HCT116 (cell line): ENCODE measurements at regions not wholly inside any gene's neighbourhood (a gene's known extent, or its start where the extent isn't known, plus 50 kb on each side); places are given as distances from the start of the nearest gene placed in this dataset.

Experiments used
- ATAC-seq: fragments of 200-7000 bp; cut with Tn5 transposase; 2 replicates; pipeline ENCODE4 v1.9.1; 2020; ENCODE audit warnings: mild to moderate bottlenecking, moderate library complexity
- BruUV-seq: library from RNA; stranded (reverse); fragments of 400-500 nt; replicated peaks from 2 replicates; lab custom pipeline; 2021; lab: Mats Ljungman, UMichigan
- CTCF ChIA-PET: fragments of 300-600 bp; sonication (Branson Sonifier 250); formaldehyde crosslinking; loops from one replicate; lab custom pipeline; 2021; ENCODE audit warnings: antibody characterized with exemption; lab: Charles Lee
- POLR2A ChIA-PET: fragments of 300-600, 350-600 bp; sonication (Branson Sonifier 250); formaldehyde crosslinking; loops from one replicate; lab custom pipeline; 2021; ENCODE audit warnings: antibody characterized with exemption; lab: Charles Lee
- RAD21 ChIA-PET, 2 experiments: fragments of 300-600 bp; sonication (Branson Sonifier 250); formaldehyde crosslinking; loops; one replicate each; lab custom pipeline; 2023; ENCODE audit warnings: low total read pairs in 2 of 2; ENCODE audit not compliant: uncharacterized antibody in 2 of 2, unreplicated experiment in 2 of 2, low non-redundant PET in 1 of 2; lab: Charles Lee
- DNase-seq: peaks from one replicate; pipeline ENCODE4 v3.0.0-alpha.2; 2010; ENCODE audit warnings: low read depth, low spot score
- H2AFZ ChIP-seq: fragments of 200-600 bp; shearing (Covaris generic), sonication (generic); 2 replicates; pipeline ENCODE4 v1.6.1; 2017; ENCODE audit warnings: low read depth, mixed run types, mixed read lengths, antibody characterized with exemption, low read length; ENCODE audit not compliant: poor library complexity, severe bottlenecking
- H3K27ac ChIP-seq: 2 replicates; pipeline ENCODE4 v1.5.1; 2012; ENCODE audit warnings: low read depth, low read length
- H3K27me3 ChIP-seq: fragments of 200-600 bp; sonication (generic); 2 replicates; pipeline ENCODE4 v1.6.1; 2016; ENCODE audit warnings: mixed run types, low read length, mixed read lengths; ENCODE audit not compliant: insufficient read depth
- H3K36me3 ChIP-seq, 2 experiments: fragments of 200-500 bp in 1 of 2; fragments of 200-600 bp in 1 of 2; sonication (Bioruptor generic) in 1 of 2; sonication (generic) in 1 of 2; 2 replicates each; pipeline versions ENCODE4 v1.5.1 to v1.6.1; 2014 to 2016; ENCODE audit warnings: low read length in 2 of 2, inconsistent platforms in 1 of 2, mixed read lengths in 1 of 2, mixed run types in 1 of 2; ENCODE audit not compliant: insufficient read depth in 2 of 2, control insufficient read depth in 1 of 2
- H3K4me1 ChIP-seq, 2 experiments: fragments of 200-600 bp in 1 of 2; sonication (generic) in 1 of 2; 2 replicates each; pipeline versions ENCODE4 v1.5.1 to v1.6.1; 2012 to 2017; ENCODE audit warnings: low read length in 2 of 2, inconsistent platforms in 1 of 2, mild to moderate bottlenecking in 1 of 2, mixed read lengths in 1 of 2, mixed run types in 1 of 2, moderate library complexity in 1 of 2; ENCODE audit not compliant: insufficient read depth in 2 of 2, control insufficient read depth in 1 of 2
- H3K4me2 ChIP-seq: fragments of 200-600 bp; sonication (generic); 2 replicates; pipeline ENCODE4 v1.6.1; 2017; ENCODE audit warnings: mixed run types, low read length, mixed read lengths
- H3K4me3 ChIP-seq, 2 experiments: fragments of 200-600 bp in 1 of 2; sonication (generic) in 1 of 2; replicated peaks in 1 of 2; 2 replicates each; pipeline ENCODE4 v1.5.1; 2011 to 2016; ENCODE audit warnings: low read length in 2 of 2, control low read depth in 1 of 2, low read depth in 1 of 2, mild to moderate bottlenecking in 1 of 2, mixed read lengths in 1 of 2, mixed run types in 1 of 2
- H3K79me2 ChIP-seq: fragments of 200-600 bp; sonication (generic); 2 replicates; pipeline ENCODE4 v1.6.1; 2017; ENCODE audit warnings: mild to moderate bottlenecking, mixed run types, low read length, moderate library complexity, mixed read lengths; ENCODE audit not compliant: insufficient read depth
- H3K9ac ChIP-seq: fragments of 200-600 bp; sonication (generic); 2 replicates; pipeline ENCODE4 v1.6.1; 2016; ENCODE audit warnings: low read length, mixed read lengths
- H3K9me2 ChIP-seq: fragments of 200-600 bp; sonication (generic), shearing (Covaris generic); 2 replicates; pipeline ENCODE4 v1.6.1; 2017; ENCODE audit warnings: mixed run types, mild to moderate bottlenecking, moderate library complexity; ENCODE audit not compliant: insufficient read depth
- H3K9me3 ChIP-seq, 2 experiments: fragments of 200-500 bp in 1 of 2; fragments of 200-600 bp in 1 of 2; sonication (Bioruptor generic) in 1 of 2; sonication (generic) in 1 of 2; 2 replicates each; pipeline ENCODE4 v1.6.1; 2014 to 2017; ENCODE audit warnings: low read length in 2 of 2, mixed read lengths in 2 of 2, inconsistent platforms in 1 of 2, low read depth in 1 of 2, mild to moderate bottlenecking in 1 of 2, mixed run types in 1 of 2, moderate library complexity in 1 of 2; ENCODE audit not compliant: control insufficient read depth in 1 of 2, insufficient read depth in 1 of 2
- H4K20me1 ChIP-seq: fragments of 200-600 bp; sonication (generic), shearing (Covaris generic); 2 replicates; pipeline ENCODE4 v1.6.1; 2017; ENCODE audit warnings: mixed run types, mild to moderate bottlenecking, moderate library complexity; ENCODE audit not compliant: insufficient read depth
- CBX3 ChIP-seq: IDR thresholded peaks from 2 replicates; pipeline ENCODE4 v1.6.1; 2012; ENCODE audit warnings: low read depth
- EGR1 ChIP-seq: IDR thresholded peaks from 2 replicates; pipeline ENCODE4 v1.6.1; 2012; ENCODE audit warnings: low read depth
- EZH2 ChIP-seq: fragments of 200-600 bp; sonication (generic); IDR thresholded peaks from 2 replicates; pipeline ENCODE4 v1.6.1; 2017; ENCODE audit warnings: antibody characterized with exemption, mixed run types
- JUND ChIP-seq: IDR thresholded peaks from 2 replicates; pipeline ENCODE4 v1.6.1; 2012
- POLR2AphosphoS5 ChIP-seq: IDR thresholded peaks from 2 replicates; pipeline ENCODE4 v1.6.1; 2011; ENCODE audit warnings: mild to moderate bottlenecking, low read depth, low read length, moderate library complexity
- SP1 ChIP-seq: IDR thresholded peaks from 2 replicates; pipeline ENCODE4 v1.6.1; 2012; ENCODE audit warnings: low read depth
- ZNF274 ChIP-seq: fragments of 200-500 bp; sonication (Bioruptor generic); IDR thresholded peaks from 2 replicates; pipeline ENCODE4 v1.6.1; 2014; ENCODE audit warnings: mild to moderate bottlenecking, low read depth, low read length, inconsistent platforms
- intact Hi-C: fragments of 100-400 bp; cut with micrococcal nuclease; formaldehyde crosslinking; loops from 2 replicates; pipeline ENCODE4 v1.10.0; 2022
- TF ChIP-seq, protein P1 (sequence below), 3 experiments: fragments of 200-600 bp in 1 of 3; sonication (generic) in 1 of 3; IDR thresholded peaks in 2 of 3; conservative IDR thresholded peaks in 1 of 3; 2 replicates each; pipeline ENCODE4 v1.5.1; 2012 to 2017; ENCODE audit warnings: low read depth in 2 of 3, low read length in 2 of 3, antibody characterized with exemption in 1 of 3, borderline replicate concordance in 1 of 3, control low read depth in 1 of 3, mild to moderate bottlenecking in 1 of 3, mixed read lengths in 1 of 3, mixed run types in 1 of 3, moderate library complexity in 1 of 3; ENCODE audit not compliant: insufficient read depth in 1 of 3
- TF ChIP-seq, protein P2 (sequence below): IDR thresholded peaks from 2 replicates; pipeline ENCODE4 v1.6.1; 2011; ENCODE audit warnings: mild to moderate bottlenecking, low read length, moderate library complexity; ENCODE audit not compliant: insufficient replicate concordance; ENCODE audit errors: extremely low read depth
- TF ChIP-seq, protein P3 (sequence below): IDR thresholded peaks from 2 replicates; pipeline ENCODE4 v1.6.1; 2012

DNA sequence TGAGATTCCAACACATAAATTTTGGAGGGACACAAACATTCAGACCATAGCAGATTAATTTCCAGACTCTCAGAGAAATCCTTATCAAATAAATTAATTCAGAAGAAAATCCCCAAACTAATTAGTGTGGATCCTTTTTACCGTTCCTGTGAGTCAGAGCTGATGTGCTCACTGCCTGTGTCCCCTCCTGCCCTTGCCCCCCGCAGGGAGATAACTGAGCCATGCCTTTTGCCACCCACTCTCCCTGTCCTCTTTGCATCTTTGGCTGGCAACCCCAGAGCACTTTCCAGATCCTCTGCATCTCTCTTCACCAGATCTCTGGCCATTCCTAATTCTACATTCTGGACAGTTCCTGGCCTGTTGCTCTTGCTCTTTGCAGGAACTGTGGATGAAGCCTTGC is 135.4 kb upstream of the MAP1B start:
- BruUV-seq = no TSS peak
- Histone ChIP-seq H3K4me2 (no peak overlapping the region), H3K4me3 (no peak overlapping the region), H3K79me2 (no peaks in the 10 kb centered on the region), H3K4me1 (no peaks in the 10 kb centered on the region), H3K9ac (no peak overlapping the region), H3K27ac (no peak overlapping the region), H3K36me3 (no peaks in the 10 kb centered on the region), H3K9me2 (no peaks in the 10 kb centered on the region), H3K9me3 (no peaks in the 10 kb centered on the region), H3K27me3 (no peaks in the 10 kb centered on the region)
- ChIA-PET POLR2A (no interaction called here), CTCF (no interaction called here), RAD21 (no interaction called here)
- no peak for ATAC-seq
- intact Hi-C loops = no loop called here
- no peak for TF ChIP-seq JUND
- no peak for TF ChIP-seq EGR1
- TF ChIP-seq POLR2AphosphoS5 = no peak
- TF ChIP-seq, protein P1, sequence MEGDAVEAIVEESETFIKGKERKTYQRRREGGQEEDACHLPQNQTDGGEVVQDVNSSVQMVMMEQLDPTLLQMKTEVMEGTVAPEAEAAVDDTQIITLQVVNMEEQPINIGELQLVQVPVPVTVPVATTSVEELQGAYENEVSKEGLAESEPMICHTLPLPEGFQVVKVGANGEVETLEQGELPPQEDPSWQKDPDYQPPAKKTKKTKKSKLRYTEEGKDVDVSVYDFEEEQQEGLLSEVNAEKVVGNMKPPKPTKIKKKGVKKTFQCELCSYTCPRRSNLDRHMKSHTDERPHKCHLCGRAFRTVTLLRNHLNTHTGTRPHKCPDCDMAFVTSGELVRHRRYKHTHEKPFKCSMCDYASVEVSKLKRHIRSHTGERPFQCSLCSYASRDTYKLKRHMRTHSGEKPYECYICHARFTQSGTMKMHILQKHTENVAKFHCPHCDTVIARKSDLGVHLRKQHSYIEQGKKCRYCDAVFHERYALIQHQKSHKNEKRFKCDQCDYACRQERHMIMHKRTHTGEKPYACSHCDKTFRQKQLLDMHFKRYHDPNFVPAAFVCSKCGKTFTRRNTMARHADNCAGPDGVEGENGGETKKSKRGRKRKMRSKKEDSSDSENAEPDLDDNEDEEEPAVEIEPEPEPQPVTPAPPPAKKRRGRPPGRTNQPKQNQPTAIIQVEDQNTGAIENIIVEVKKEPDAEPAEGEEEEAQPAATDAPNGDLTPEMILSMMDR (IDR thresholded peaks at IDR 0.05 in 2 of 3, conservative IDR thresholded peaks at IDR 0.05 in 1 of 3; ENCODE audit: borderline replicate concordance in 1 of 3, insufficient read depth in 1 of 3, low read depth in 2 of 3, low read length in 2 of 3) = no peak
- no peak for TF ChIP-seq SP1
- no peak for TF ChIP-seq CBX3
- TF ChIP-seq EZH2 = no peak
- TF ChIP-seq, protein P2, sequence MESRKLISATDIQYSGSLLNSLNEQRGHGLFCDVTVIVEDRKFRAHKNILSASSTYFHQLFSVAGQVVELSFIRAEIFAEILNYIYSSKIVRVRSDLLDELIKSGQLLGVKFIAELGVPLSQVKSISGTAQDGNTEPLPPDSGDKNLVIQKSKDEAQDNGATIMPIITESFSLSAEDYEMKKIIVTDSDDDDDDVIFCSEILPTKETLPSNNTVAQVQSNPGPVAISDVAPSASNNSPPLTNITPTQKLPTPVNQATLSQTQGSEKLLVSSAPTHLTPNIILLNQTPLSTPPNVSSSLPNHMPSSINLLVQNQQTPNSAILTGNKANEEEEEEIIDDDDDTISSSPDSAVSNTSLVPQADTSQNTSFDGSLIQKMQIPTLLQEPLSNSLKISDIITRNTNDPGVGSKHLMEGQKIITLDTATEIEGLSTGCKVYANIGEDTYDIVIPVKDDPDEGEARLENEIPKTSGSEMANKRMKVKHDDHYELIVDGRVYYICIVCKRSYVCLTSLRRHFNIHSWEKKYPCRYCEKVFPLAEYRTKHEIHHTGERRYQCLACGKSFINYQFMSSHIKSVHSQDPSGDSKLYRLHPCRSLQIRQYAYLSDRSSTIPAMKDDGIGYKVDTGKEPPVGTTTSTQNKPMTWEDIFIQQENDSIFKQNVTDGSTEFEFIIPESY = no peak
- TF ChIP-seq ZNF274 = no peak
- TF ChIP-seq, protein P3, sequence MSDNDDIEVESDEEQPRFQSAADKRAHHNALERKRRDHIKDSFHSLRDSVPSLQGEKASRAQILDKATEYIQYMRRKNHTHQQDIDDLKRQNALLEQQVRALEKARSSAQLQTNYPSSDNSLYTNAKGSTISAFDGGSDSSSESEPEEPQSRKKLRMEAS = no peak
- TF ChIP-seq, all 23 proteins: peak for 0
- H4K20me1 ChIP-seq = no peaks in the 10 kb centered on the region
- no peak for DNase-seq
- no peak overlapping the region for H2AFZ ChIP-seq
